WTC11 (cell line): ENCODE measurements at regions not wholly inside any gene's neighbourhood (a gene's known extent, or its start where the extent isn't known, plus 50 kb on each side); places are given as distances from the start of the nearest gene placed in this dataset.

Source experiments
- ATAC-seq: fragments of 200-7000 bp; cut with Tn5 transposase; 2 replicates; pipeline ENCODE4 v1.10.0; 2021; ENCODE audit warnings: mild to moderate bottlenecking, moderate library complexity
- CTCF ChIA-PET: fragments of 300-600 bp; sonication (Branson Sonifier 250); formaldehyde crosslinking; loops from one replicate; lab custom pipeline; 2021; ENCODE audit warnings: antibody characterized with exemption; lab: Charles Lee
- POLR2A ChIA-PET: fragments of 350-600 bp; sonication (Branson Sonifier 250); formaldehyde crosslinking; loops from one replicate; lab custom pipeline; 2021; ENCODE audit warnings: antibody characterized with exemption; lab: Charles Lee
- DNase-seq: peaks from one replicate; pipeline ENCODE4 v3.0.0; 2021; ENCODE audit warnings: low spot score
- H3K27ac Mint-ChIP-seq: 2 replicates; pipeline ENCODE4 v1.8.0; 2021; ENCODE audit warnings: mixed read lengths
- H3K27me3 Mint-ChIP-seq: 2 replicates; pipeline ENCODE4 v1.8.0; 2021; ENCODE audit warnings: low read depth, mild to moderate bottlenecking, moderate library complexity, mixed read lengths
- H3K36me3 Mint-ChIP-seq: 2 replicates; pipeline ENCODE4 v1.8.0; 2021; ENCODE audit warnings: mixed read lengths
- H3K4me1 Mint-ChIP-seq: 2 replicates; pipeline ENCODE4 v1.8.0; 2022; ENCODE audit warnings: mixed read lengths
- H3K4me3 Mint-ChIP-seq: 2 replicates; pipeline ENCODE4 v1.8.0; 2021; ENCODE audit warnings: mild to moderate bottlenecking, moderate library complexity, mixed read lengths
- H3K9me3 Mint-ChIP-seq: 2 replicates; pipeline ENCODE4 v1.8.0; 2021; ENCODE audit warnings: mixed read lengths
- ATF3 ChIP-seq: sonication (generic); formaldehyde crosslinking; conservative IDR thresholded peaks from 2 replicates; pipeline ENCODE4 v1.8.1; 2022; ENCODE audit warnings: mild to moderate bottlenecking, missing genetic modification reagents
- ATF6 ChIP-seq: sonication (generic); formaldehyde crosslinking; IDR thresholded peaks from 2 replicates; pipeline ENCODE4 v1.8.1; 2023; ENCODE audit warnings: mild to moderate bottlenecking, missing genetic modification reagents
- CBFB ChIP-seq: sonication (generic); formaldehyde crosslinking; IDR thresholded peaks from 2 replicates; pipeline ENCODE4 v1.8.1; 2022; ENCODE audit warnings: mild to moderate bottlenecking, low read depth, missing genetic modification reagents
- E2F1 ChIP-seq: sonication (generic); formaldehyde crosslinking; IDR thresholded peaks from 2 replicates; pipeline ENCODE4 v1.8.0; 2022; ENCODE audit warnings: mild to moderate bottlenecking, missing genetic modification reagents
- ESRRA ChIP-seq: sonication (generic); formaldehyde crosslinking; IDR thresholded peaks from 2 replicates; pipeline ENCODE4 v1.8.1; 2022; ENCODE audit warnings: mild to moderate bottlenecking, missing genetic modification reagents, borderline replicate concordance
- HMGA2 ChIP-seq: fragments of 250-450 bp; sonication (Bioruptor Pico); IDR thresholded peaks from 2 replicates; pipeline ENCODE4 v1.4.0; 2021; ENCODE audit warnings: mild to moderate bottlenecking, moderate library complexity
- HMGXB4 ChIP-seq: sonication (generic); formaldehyde crosslinking; IDR thresholded peaks from 2 replicates; pipeline ENCODE4 v1.8.1; 2023; ENCODE audit warnings: mild to moderate bottlenecking, moderate library complexity, missing genetic modification reagents
- JUN ChIP-seq: sonication (generic); formaldehyde crosslinking; IDR thresholded peaks from 2 replicates; pipeline ENCODE4 v1.8.0; 2023; ENCODE audit warnings: mild to moderate bottlenecking, missing genetic modification reagents
- SMAD3 ChIP-seq: sonication (generic); formaldehyde crosslinking; IDR thresholded peaks from 2 replicates; pipeline ENCODE4 v1.8.0; 2022; ENCODE audit warnings: missing genetic modification reagents, mild to moderate bottlenecking, borderline replicate concordance
- TCF7 ChIP-seq: sonication (generic); formaldehyde crosslinking; IDR thresholded peaks from 2 replicates; pipeline ENCODE4 v1.8.0; 2022; ENCODE audit warnings: mild to moderate bottlenecking, low read depth, missing genetic modification reagents, moderate library complexity
- TP53 ChIP-seq: sonication (generic); formaldehyde crosslinking; IDR thresholded peaks from 2 replicates; pipeline ENCODE4 v1.8.1; 2023; ENCODE audit warnings: mild to moderate bottlenecking, missing genetic modification reagents
- ZNF281 ChIP-seq: sonication (generic); formaldehyde crosslinking; IDR thresholded peaks from 2 replicates; pipeline ENCODE4 v1.8.0; 2023; ENCODE audit warnings: mild to moderate bottlenecking, missing genetic modification reagents
- ZNF317 ChIP-seq: sonication (generic); formaldehyde crosslinking; IDR thresholded peaks from 2 replicates; pipeline ENCODE4 v1.8.1; 2023; ENCODE audit warnings: low read depth, mild to moderate bottlenecking, moderate library complexity, missing genetic modification reagents, borderline replicate concordance
- ZNF512 ChIP-seq: sonication (generic); formaldehyde crosslinking; IDR thresholded peaks from 2 replicates; pipeline ENCODE4 v1.8.1; 2022; ENCODE audit warnings: missing genetic modification reagents, borderline replicate concordance
- ZNF671 ChIP-seq: fragments of 250-450 bp; sonication (Bioruptor Pico); IDR thresholded peaks from 2 replicates; pipeline ENCODE4 v1.8.0; 2021; ENCODE audit warnings: mild to moderate bottlenecking

GRCh38 chr2:19776941-19777514 is 124.8 kb downstream of the TTC32 start (continued):
- TF ChIP-seq TP53 (CRISPR knock-in tag) (no peak), ZNF671 (no peak), CBFB (CRISPR knock-in tag) (no peak), ZNF512 (CRISPR knock-in tag) (no peak)

GRCh38 chr2:19775838-19776237 is 125.9 kb downstream of the TTC32 start:
- POLR2A ChIA-PET: no interaction called here
- DNase-seq: no peak
- peaks cover 32% of the 10 kb centered on the region for H3K4me1 Mint-ChIP-seq
- no peak overlapping the region for H3K27ac Mint-ChIP-seq
- CTCF ChIA-PET: interaction anchor here (1.3 to 1.4 kb wide), 2 partner anchors 75 to 87 kb away, joined by 4 to 7 read pairs; no protein-coding TSS in a partner anchor
- H3K36me3 Mint-ChIP-seq: no peaks in the 10 kb centered on the region
- ATAC-seq: no peak
- no peaks in the 10 kb centered on the region for H3K9me3 Mint-ChIP-seq
- H3K27me3 Mint-ChIP-seq: peaks cover 8% of the 10 kb centered on the region
- H3K4me3 Mint-ChIP-seq: no peak overlapping the region
- no peak for TF ChIP-seq E2F1
- TF ChIP-seq ZNF317 (CRISPR knock-in tag): no peak
- no peak for TF ChIP-seq HMGA2 (CRISPR knock-in tag)
- no peak for TF ChIP-seq ESRRA (CRISPR knock-in tag)
- no peak for TF ChIP-seq ATF3 (CRISPR knock-in tag)
- TF ChIP-seq TCF7 (CRISPR knock-in tag): no peak
- TF ChIP-seq ATF6 (CRISPR knock-in tag): no peak
- no peak for TF ChIP-seq ZNF281 (CRISPR knock-in tag)
- TF ChIP-seq SMAD3 (CRISPR knock-in tag): no peak
- no peak for TF ChIP-seq HMGXB4
- no peak for TF ChIP-seq JUN (CRISPR knock-in tag)
